ENCODE measurements at regions not wholly inside any gene's neighbourhood (a gene's known extent, or its start where the extent isn't known, plus 50 kb on each side); places are given as distances from the start of the nearest gene placed in this dataset.

- no peak for DNase-seq
- no peak overlapping the region for H3K9ac ChIP-seq (ENCODE audit: low read depth in 2 of 2, low read length in 2 of 2)
- H3K36me3 ChIP-seq = no peaks in the 10 kb centered on the region
- TF ChIP-seq CTCF (IDR thresholded peaks at IDR 0.05) = no peak
- no peak overlapping the region for H3K27ac ChIP-seq
- H3K4me1 ChIP-seq = no peaks in the 10 kb centered on the region
- H3K27me3 ChIP-seq = no peaks in the 10 kb centered on the region
- H3K9me3 ChIP-seq = no peaks in the 10 kb centered on the region
- H3K4me3 ChIP-seq = no peak overlapping the region
- intact Hi-C loops (cut with DNase I) = no loop called here
These were observed 513.0 kb upstream of the NAALADL2 start for GRCh38 chr3:174346141-174346540.

DNA sequence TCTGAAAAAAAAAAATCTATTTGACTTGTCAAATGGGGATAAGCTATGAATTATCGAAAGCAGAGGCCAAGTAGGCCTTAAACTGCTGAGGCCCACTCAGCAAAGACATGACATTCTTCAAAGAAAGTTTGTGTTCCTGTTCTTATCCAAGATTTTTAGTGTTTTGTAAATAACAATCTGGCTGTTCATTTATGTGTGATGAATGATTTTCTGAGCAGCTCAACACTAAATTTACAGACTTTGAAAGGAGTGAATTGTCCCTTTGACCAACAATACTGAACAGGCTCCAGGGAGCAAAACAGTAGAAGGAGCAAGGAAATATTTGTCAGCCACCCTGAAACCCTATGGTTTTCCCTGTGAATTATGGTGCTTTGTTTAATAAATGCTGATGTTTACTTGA is 512.6 kb upstream of the NAALADL2 start:
- H3K4me1 ChIP-seq = no peaks in the 10 kb centered on the region
- H3K9me3 ChIP-seq = no peaks in the 10 kb centered on the region
- no peak for TF ChIP-seq CTCF (IDR thresholded peaks at IDR 0.05)
- no peak overlapping the region for H3K4me3 ChIP-seq
- no peak overlapping the region for H3K27ac ChIP-seq
- H3K27me3 ChIP-seq = no peaks in the 10 kb centered on the region
- H3K36me3 ChIP-seq = no peaks in the 10 kb centered on the region
- intact Hi-C loops (cut with DNase I) = no loop called here
- H3K9ac ChIP-seq (ENCODE audit: low read depth in 2 of 2, low read length in 2 of 2) = no peak overlapping the region
- no peak for DNase-seq

DNA sequence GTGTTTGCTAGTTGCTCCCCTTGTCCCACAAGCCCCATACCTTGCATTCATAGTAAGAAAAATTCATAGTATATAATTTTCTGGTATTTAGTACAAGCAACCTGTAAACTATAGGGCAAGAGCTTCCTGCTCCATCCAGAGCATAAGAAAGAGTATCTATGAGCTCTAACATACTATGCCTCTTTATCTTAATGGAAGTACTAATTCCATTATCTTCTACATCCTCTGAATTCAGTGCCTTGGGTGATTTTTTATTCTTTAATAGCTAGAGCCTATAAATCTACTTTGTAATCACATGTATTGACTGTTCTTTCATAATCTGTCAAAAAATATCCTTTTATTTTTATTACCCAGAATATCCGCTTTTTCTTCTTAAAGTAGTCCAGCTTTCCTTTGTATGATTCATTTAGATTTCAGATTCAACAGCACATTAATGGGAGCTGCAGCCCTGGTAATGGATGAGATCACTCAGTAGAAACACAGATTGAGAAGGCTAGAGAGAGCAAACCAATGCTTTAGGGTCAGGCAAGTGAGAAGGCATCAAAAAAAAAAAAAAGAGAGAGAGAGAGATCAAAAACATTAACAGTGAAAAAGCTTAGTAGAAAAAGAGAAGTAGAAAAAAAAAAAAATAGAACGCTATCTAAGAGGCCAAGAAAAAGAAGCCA is 511.5 kb upstream of the NAALADL2 start:
- intact Hi-C loops (cut with DNase I) = no loop called here
- TF ChIP-seq CTCF (IDR thresholded peaks at IDR 0.05) = no peak
- no peak overlapping the region for H3K9ac ChIP-seq (ENCODE audit: low read depth in 2 of 2, low read length in 2 of 2)
- H3K36me3 ChIP-seq = no peaks in the 10 kb centered on the region
- no peak for DNase-seq
- no peaks in the 10 kb centered on the region for H3K27me3 ChIP-seq
- H3K4me3 ChIP-seq = no peak overlapping the region
- no peaks in the 10 kb centered on the region for H3K4me1 ChIP-seq
- no peak overlapping the region for H3K27ac ChIP-seq
- no peaks in the 10 kb centered on the region for H3K9me3 ChIP-seq

- Histone ChIP-seq H3K27me3 (no peaks in the 10 kb centered on the region), H3K9me3 (no peaks in the 10 kb centered on the region), H3K4me1 (no peaks in the 10 kb centered on the region), H3K4me3 (no peak overlapping the region), H3K9ac (ENCODE audit: low read depth in 2 of 2, low read length in 2 of 2) (no peak overlapping the region), H3K27ac (no peak overlapping the region), H3K36me3 (no peaks in the 10 kb centered on the region)
- no peak for TF ChIP-seq CTCF (IDR thresholded peaks at IDR 0.05)
- no peak for DNase-seq
- intact Hi-C loops (cut with DNase I) = no loop called here
These were observed 506.9 kb upstream of the NAALADL2 start for GRCh38 chr3:174352227-174352626.

DNA sequence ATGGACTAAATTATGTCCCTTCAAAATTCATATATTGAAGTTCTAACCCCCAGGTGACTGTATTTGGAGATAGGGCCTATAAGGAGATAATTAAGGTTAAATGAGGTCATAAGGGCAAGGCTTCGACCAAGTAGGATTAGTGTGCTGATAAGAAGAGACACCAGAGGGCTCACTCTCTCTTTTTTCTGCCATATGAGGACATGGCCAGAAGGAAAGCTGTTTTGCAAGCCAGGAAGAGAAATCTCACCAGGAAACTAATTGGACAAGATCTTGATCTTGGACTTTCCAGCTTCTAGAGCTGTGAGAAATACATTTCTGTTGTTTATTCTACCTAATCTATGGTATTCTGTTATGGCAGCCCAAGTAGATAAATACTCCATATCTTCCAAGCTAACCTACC is 503.6 kb upstream of the NAALADL2 start:
- H3K9me3 ChIP-seq = no peaks in the 10 kb centered on the region
- no peaks in the 10 kb centered on the region for H3K36me3 ChIP-seq
- no peak for TF ChIP-seq CTCF (IDR thresholded peaks at IDR 0.05)
- H3K27ac ChIP-seq = no peak overlapping the region
- H3K4me3 ChIP-seq = no peak overlapping the region
- no peak for DNase-seq
- H3K4me1 ChIP-seq = no peaks in the 10 kb centered on the region
- no peaks in the 10 kb centered on the region for H3K27me3 ChIP-seq
- H3K9ac ChIP-seq (ENCODE audit: low read depth in 2 of 2, low read length in 2 of 2) = no peak overlapping the region
- intact Hi-C loops (cut with DNase I) = no loop called here
